D721Med (cell line): ENCODE measurements at regions not wholly inside any gene's neighbourhood (a gene's known extent, or its start where the extent isn't known, plus 50 kb on each side); places are given as distances from the start of the nearest gene placed in this dataset.

Experiments
- DNase-seq: peaks from one replicate; pipeline ENCODE4 v3.0.0; 2011; ENCODE audit warnings: low spot score; ENCODE audit not compliant: insufficient read length
- FAIRE-seq: peaks from 2 replicates; lab custom pipeline; 2011; peaks lifted over from hg19 to GRCh38; lab: Jason Lieb, UNC
- TF ChIP-seq, protein P1 (sequence below): IDR thresholded peaks from 2 replicates; pipeline ENCODE4 v1.5.1; 2012; ENCODE audit warnings: mild to moderate bottlenecking, control low read depth; ENCODE audit not compliant: insufficient read depth; ENCODE audit errors: missing control alignments

DNA sequence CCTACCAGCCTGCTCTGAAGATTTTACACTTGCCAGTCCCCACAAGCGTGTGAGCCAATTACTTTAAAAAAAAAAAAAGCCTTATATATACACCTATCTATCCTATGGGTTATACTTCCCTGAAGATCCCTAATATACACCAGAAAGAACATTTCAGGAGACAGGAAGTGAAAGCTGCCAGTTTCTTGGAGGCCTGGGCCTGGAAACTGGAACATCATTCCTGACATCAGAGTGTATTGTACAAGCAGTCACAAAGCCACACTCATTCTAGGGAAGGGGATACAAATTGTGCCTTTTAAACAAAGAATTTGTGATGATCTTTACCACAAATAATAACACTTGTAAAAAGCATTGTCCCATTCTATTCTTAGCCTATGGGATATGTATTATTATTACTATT, 98.3 kb upstream of the FBN2 start:
- FAIRE-seq = no peak
- TF ChIP-seq, protein P1, sequence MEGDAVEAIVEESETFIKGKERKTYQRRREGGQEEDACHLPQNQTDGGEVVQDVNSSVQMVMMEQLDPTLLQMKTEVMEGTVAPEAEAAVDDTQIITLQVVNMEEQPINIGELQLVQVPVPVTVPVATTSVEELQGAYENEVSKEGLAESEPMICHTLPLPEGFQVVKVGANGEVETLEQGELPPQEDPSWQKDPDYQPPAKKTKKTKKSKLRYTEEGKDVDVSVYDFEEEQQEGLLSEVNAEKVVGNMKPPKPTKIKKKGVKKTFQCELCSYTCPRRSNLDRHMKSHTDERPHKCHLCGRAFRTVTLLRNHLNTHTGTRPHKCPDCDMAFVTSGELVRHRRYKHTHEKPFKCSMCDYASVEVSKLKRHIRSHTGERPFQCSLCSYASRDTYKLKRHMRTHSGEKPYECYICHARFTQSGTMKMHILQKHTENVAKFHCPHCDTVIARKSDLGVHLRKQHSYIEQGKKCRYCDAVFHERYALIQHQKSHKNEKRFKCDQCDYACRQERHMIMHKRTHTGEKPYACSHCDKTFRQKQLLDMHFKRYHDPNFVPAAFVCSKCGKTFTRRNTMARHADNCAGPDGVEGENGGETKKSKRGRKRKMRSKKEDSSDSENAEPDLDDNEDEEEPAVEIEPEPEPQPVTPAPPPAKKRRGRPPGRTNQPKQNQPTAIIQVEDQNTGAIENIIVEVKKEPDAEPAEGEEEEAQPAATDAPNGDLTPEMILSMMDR = no peak
- DNase-seq = no peak

- TF ChIP-seq, protein P1 = no peak
- FAIRE-seq (no peak), DNase-seq (no peak)
These were observed 99.0 kb upstream of the FBN2 start for GRCh38 chr5:128637031-128637430.

GRCh38 chr5:128641861-128642260, 103.8 kb upstream of the FBN2 start:
- FAIRE-seq (no peak), DNase-seq (no peak)
- TF ChIP-seq, protein P1 = no peak

DNA sequence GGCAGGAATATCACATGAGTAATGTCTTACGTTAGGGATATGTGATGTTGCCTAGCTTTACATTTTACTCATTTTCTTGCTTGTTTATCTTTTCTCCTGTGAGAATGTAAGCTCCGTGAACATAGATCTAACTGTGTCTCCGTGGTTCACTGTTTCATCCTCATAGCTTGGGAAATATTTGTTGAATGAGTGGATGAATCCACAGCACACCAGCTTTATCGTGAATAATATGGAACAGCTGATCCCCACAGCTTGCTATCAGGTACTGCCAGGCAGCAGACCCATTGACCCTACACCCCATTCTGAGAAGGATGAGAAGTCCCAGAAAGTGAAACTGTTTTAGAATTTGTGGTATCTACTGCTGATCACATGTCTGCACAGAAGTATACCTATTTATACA, 106.8 kb upstream of the FBN2 start:
- TF ChIP-seq, protein P1 = no peak
- DNase-seq (no peak), FAIRE-seq (no peak)

DNA sequence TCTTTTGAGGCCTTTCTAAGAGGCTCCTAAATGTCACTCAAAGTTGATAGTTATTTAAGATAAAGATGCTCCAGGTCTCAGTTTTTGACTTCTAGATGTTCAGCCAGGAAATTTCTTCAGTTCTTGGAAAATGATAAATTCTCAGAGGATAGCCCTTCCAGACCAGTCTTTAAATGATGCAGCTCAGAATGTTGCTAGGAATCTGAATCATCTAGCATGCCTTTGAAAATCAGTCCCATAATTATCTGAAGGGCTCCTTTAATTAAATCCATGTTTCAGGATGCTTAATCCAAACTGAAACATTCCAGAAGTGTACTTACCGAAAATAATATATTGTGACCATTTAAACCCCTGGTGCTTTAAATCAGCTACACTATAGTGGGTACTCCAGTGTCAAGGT, 107.5 kb upstream of the FBN2 start:
- FAIRE-seq (no peak), DNase-seq (no peak)
- TF ChIP-seq, protein P1 = no peak

DNA sequence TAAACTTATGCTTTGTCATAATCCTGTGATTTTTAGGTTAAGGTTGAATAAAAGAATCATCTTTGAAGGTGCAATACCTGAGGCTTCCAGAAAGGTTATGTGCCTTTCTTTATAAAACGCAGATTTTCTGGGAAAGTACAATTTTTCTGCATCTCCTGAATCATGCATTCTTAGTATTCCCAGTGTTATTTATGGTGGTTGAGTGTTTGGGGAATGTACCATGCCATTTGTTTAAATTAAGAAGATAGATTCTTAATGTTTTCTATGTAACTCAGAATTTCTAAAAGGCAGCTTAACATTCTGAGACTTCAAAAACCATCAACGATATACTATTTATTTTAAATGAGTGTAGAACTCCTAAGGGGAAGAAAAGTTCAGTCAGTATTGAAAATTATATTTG, 108.1 kb upstream of the FBN2 start:
- DNase-seq (no peak), FAIRE-seq (no peak)
- TF ChIP-seq, protein P1 = no peak

DNA sequence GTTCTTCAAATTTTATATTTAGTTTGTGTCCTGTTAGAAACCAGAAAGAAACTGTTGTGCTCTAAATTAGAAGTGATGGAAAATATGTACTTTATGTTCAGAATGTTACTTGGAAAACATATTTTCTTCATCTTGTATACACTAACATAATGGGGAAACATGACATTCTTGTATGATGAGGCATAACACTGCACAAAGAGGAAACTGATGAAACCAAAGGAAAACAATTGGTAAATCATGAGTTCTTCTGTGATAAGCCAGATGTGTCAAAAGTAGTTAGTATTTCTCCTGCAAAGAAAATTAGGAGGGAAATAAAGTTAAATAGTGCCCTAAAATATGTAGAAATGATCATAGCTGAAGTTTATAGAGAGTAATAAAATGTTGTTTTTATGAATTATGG, 111.1 kb upstream of the FBN2 start:
- no peak for DNase-seq
- no peak for FAIRE-seq
- TF ChIP-seq, protein P1 = no peak
